Uterus (tissue), 2 donors: ENCODE measurements at regions not wholly inside any gene's neighbourhood (a gene's known extent, or its start where the extent isn't known, plus 50 kb on each side); places are given as distances from the start of the nearest gene placed in this dataset.

ENCODE experiments used
- CTCF ChIP-seq, 4 experiments: fragments of 200-600 bp in 2 of 4; fragments of 450-650 bp in 2 of 4; sonication (generic) in 2 of 4; IDR thresholded peaks; one replicate each; pipeline ENCODE4 v1.5.1; 2016 to 2019; ENCODE audit warnings: antibody characterized with exemption in 4 of 4, mild to moderate bottlenecking in 2 of 4, moderate library complexity in 1 of 4
- POLR2A ChIP-seq, 2 donors: fragments of 450-650 bp; IDR thresholded peaks; one replicate each; pipeline ENCODE4 v1.6.1; 2016; ENCODE audit warnings: antibody characterized with exemption in 2 of 2, mild to moderate bottlenecking in 1 of 2, moderate library complexity in 1 of 2

DNA sequence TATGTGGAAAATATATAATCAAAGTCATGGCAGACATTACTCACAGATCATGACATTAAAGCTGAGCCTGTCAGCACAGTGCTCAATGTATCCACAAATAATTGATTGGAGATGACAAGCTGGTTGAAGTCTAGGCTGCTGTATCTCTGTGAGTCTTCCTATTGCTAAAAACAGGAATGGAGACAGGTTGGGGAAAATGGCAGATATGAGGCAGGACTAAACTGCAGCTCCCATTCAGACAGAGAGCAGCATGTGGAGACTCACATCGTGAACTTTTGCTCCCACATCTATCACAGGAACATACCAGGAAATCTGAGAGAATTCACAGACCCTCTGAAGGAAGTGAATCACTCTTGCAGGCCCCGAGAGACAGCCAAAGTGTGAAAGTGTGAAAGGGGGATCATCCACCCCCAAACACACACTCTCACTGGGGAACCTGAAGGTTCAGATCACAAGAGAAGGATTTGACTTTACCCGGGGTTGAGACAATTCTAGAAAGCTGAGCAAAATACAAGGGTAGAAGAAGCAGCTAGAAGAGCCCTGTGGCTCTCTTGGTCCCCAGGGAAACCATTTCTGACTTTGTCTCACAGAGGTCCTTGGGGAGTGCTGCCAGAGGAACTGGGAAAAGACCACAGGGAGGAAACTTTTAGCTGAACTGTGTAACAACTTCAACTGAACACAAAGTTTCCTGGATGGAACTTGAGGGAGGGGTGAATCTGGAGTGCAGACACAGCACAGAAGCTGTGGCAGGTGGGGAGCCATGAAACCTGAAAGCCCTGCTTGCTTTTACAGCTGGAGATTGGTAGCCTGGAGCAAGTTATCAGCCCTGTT is 173.4 kb downstream of the S1PR1 start:
- TF ChIP-seq CTCF (IDR thresholded peaks at IDR 0.05) (no peak), POLR2A (IDR thresholded peaks at IDR 0.05) (no peak)
